Gastrocnemius medialis (tissue), 4 donors: ENCODE measurements at regions not wholly inside any gene's neighbourhood (a gene's known extent, or its start where the extent isn't known, plus 50 kb on each side); places are given as distances from the start of the nearest gene placed in this dataset.

Experiments used
- POLR2A ChIP-seq, 2 donors: fragments of 450-650 bp; IDR thresholded peaks; one replicate each; pipeline ENCODE4 v1.6.1; 2017; ENCODE audit warnings: antibody characterized with exemption in 2 of 2, mild to moderate bottlenecking in 2 of 2, moderate library complexity in 2 of 2
- TF ChIP-seq, protein P1 (sequence below), 5 experiments: fragments of 450-650 bp in 3 of 5; fragments of 200-600 bp in 2 of 5; sonication (generic) in 2 of 5; IDR thresholded peaks in 4 of 5; conservative IDR thresholded peaks in 1 of 5; 1 replicate in 4 of 5; 2 replicates in 1 of 5; pipeline ENCODE4 v1.5.1; 2016 to 2019; ENCODE audit warnings: antibody characterized with exemption in 5 of 5, mild to moderate bottlenecking in 3 of 5, moderate library complexity in 3 of 5

DNA sequence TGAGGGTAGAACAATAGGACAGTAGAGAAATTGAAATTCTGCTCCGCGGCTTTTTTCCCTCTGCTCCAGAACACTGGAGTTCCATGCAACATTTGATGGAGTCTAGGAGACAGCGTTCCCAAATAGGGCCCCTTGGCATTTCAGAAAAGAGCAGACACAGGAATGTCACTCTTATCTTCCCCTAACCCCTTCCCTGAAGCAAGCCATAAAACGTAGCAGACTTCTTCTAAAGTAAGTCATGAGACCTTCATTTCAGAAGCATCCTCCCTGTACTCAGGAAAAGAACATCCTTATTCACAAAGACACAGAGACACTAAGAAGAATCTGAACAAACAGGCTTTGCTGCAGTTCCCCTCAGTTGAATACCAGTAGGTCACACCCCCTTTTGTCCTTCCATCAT is 296.1 kb upstream of the SOX9 start:
- TF ChIP-seq, protein P1, sequence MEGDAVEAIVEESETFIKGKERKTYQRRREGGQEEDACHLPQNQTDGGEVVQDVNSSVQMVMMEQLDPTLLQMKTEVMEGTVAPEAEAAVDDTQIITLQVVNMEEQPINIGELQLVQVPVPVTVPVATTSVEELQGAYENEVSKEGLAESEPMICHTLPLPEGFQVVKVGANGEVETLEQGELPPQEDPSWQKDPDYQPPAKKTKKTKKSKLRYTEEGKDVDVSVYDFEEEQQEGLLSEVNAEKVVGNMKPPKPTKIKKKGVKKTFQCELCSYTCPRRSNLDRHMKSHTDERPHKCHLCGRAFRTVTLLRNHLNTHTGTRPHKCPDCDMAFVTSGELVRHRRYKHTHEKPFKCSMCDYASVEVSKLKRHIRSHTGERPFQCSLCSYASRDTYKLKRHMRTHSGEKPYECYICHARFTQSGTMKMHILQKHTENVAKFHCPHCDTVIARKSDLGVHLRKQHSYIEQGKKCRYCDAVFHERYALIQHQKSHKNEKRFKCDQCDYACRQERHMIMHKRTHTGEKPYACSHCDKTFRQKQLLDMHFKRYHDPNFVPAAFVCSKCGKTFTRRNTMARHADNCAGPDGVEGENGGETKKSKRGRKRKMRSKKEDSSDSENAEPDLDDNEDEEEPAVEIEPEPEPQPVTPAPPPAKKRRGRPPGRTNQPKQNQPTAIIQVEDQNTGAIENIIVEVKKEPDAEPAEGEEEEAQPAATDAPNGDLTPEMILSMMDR (IDR thresholded peaks at IDR 0.05 in 4 of 5, conservative IDR thresholded peaks at IDR 0.05 in 1 of 5): no peak
- TF ChIP-seq POLR2A (IDR thresholded peaks at IDR 0.05): no peak
